ENCODE measurements at regions not wholly inside any gene's neighbourhood (a gene's known extent, or its start where the extent isn't known, plus 50 kb on each side); places are given as distances from the start of the nearest gene placed in this dataset.
A peak's percentile ranks its signal among the peaks of the same experiment; 100 is the strongest.

DNA sequence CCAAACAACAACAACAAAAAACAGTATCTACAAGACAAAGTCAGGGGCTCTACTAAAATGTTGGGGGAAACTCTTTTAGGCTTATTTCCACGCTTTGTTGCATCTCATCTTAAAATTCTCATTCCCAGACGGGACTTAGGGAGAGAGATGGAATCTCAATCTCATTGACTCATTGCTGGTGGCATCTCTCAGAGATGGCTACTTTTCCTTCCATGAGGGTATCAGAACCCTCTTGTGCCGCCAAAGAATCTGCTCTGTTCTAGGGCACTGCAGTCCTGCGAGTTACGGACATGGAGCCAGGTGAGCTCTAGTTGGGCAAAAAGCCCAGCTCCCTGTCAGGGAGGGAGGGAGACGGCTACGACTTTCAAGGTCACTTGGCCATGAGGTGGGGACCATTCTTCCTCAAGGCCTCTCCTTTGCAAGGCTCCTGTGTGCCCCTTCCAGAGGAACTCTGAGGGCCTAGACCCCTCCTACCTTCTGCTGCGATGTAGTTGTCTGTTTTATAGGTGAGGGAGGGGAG, 68.0 kb downstream of the MYCN start:
- H3K36me3 ChIP-seq (ENCODE audit: control insufficient read depth in 2 of 4, insufficient read depth in 4 of 4, low read length in 3 of 4): no peaks in the 10 kb centered on the region
- no peak overlapping the region for H3K14ac ChIP-seq (ENCODE audit: insufficient read length)
- 0 out of 2 replicates have a peak overlapping the region, but pooled peaks have one; percentile 1 for H2BK15ac ChIP-seq (ENCODE audit: low read length)
- H3K79me2 ChIP-seq (ENCODE audit: control insufficient read depth in 1 of 2, insufficient read depth in 2 of 2, low read length in 2 of 2): no peaks in the 10 kb centered on the region
- no peak overlapping the region for H2BK120ac ChIP-seq (replicated peaks; ENCODE audit: low read depth, low read length)
- no peaks in the 10 kb centered on the region; the same call in 1 of the 2 replicates for H3K23me2 ChIP-seq (ENCODE audit: low read depth, low read length)
- no peak overlapping the region for H3K23ac ChIP-seq (ENCODE audit: insufficient read length)
- H4K5ac ChIP-seq (ENCODE audit: insufficient read length, low read depth, low read length): no peak overlapping the region
- H3K4me1 ChIP-seq (replicated peaks in 1 of 4; ENCODE audit: control insufficient read depth in 3 of 4, insufficient read depth in 4 of 4, low read length in 3 of 4): peaks cover 9 to 14% (median 10%) of the 10 kb centered on the region in 4 experiments
- no peak overlapping the region for H4K91ac ChIP-seq (replicated peaks; ENCODE audit: insufficient read length, low read length)
- FAIRE-seq: no peak
- no peak overlapping the region for H3K9ac ChIP-seq (replicated peaks in 1 of 4; ENCODE audit: extremely low read depth in 1 of 4, low read depth in 3 of 4, low read length in 3 of 4)
- no peak overlapping the region for H2AFZ ChIP-seq (ENCODE audit: low read length)
- H2BK5ac ChIP-seq (ENCODE audit: low read depth, low read length): peak overlapping the region; percentile 44; the same call in 1 of the 2 replicates
- no peak overlapping the region for H2AK5ac ChIP-seq (ENCODE audit: low read depth, low read length)
- no peaks in the 10 kb centered on the region for H3K27me3 ChIP-seq (replicated peaks in 1 of 4; ENCODE audit: control insufficient read depth in 3 of 4, extremely low read depth in 1 of 4, insufficient read depth in 3 of 4, low read length in 3 of 4)
- no peaks in the 10 kb centered on the region for H4K20me1 ChIP-seq (replicated peaks in 1 of 2; ENCODE audit: control insufficient read depth in 1 of 2, insufficient read depth in 2 of 2, low read length in 2 of 2)
- no peak overlapping the region for H3K4me3 ChIP-seq (ENCODE audit: extremely low read depth in 1 of 4, insufficient read depth in 2 of 4, low read depth in 3 of 4, low read length in 4 of 4)
- H4K8ac ChIP-seq (ENCODE audit: extremely low read depth, insufficient read depth, low read length): no peak overlapping the region
- no peak overlapping the region for H3K4ac ChIP-seq (replicated peaks; ENCODE audit: insufficient read length, low read depth, low read length)
- CTCF ChIA-PET (ENCODE audit: partially characterized antibody): no interaction called here
- no peak for DNase-seq (ENCODE audit: low read depth in 1 of 2, low spot score in 2 of 2)
- POLR2A ChIA-PET (ENCODE audit: partially characterized antibody): no interaction called here
- H3K56ac ChIP-seq (replicated peaks; ENCODE audit: insufficient read length, low read depth, low read length): no peak overlapping the region
- H3K79me1 ChIP-seq (ENCODE audit: low read depth, low read length): no peaks in the 10 kb centered on the region
- 71% methylated on average over 8 of the region's 8 CpGs; no CpG with 5 or more reads in 1 of the 2 experiments for WGBS, 2 experiments (ENCODE audit: extremely low coverage in 1 of 2, insufficient coverage in 1 of 2, insufficient read length in 1 of 2, insufficient replicate concordance in 2 of 2, low coverage in 1 of 2, low lambda C conversion rate in 2 of 2, missing lambda C conversion rate in 1 of 2)
- H3K27ac ChIP-seq (ENCODE audit: low read depth, low read length): no peak overlapping the region
- no peak overlapping the region for H2BK20ac ChIP-seq (ENCODE audit: low read length)
- H2BK12ac ChIP-seq (ENCODE audit: low read depth, low read length): no peak overlapping the region
- H3K4me2 ChIP-seq (ENCODE audit: insufficient read depth in 1 of 2, low read depth in 2 of 2, low read length in 2 of 2): no peak overlapping the region
- H3K18ac ChIP-seq (ENCODE audit: extremely low read depth, low read length): no peak overlapping the region; the same call in 1 of the 2 replicates
- no peaks in the 10 kb centered on the region for H3K9me3 ChIP-seq (ENCODE audit: insufficient read depth in 2 of 2, low read depth in 1 of 2, low read length in 1 of 2)
- TF ChIP-seq, protein P1, sequence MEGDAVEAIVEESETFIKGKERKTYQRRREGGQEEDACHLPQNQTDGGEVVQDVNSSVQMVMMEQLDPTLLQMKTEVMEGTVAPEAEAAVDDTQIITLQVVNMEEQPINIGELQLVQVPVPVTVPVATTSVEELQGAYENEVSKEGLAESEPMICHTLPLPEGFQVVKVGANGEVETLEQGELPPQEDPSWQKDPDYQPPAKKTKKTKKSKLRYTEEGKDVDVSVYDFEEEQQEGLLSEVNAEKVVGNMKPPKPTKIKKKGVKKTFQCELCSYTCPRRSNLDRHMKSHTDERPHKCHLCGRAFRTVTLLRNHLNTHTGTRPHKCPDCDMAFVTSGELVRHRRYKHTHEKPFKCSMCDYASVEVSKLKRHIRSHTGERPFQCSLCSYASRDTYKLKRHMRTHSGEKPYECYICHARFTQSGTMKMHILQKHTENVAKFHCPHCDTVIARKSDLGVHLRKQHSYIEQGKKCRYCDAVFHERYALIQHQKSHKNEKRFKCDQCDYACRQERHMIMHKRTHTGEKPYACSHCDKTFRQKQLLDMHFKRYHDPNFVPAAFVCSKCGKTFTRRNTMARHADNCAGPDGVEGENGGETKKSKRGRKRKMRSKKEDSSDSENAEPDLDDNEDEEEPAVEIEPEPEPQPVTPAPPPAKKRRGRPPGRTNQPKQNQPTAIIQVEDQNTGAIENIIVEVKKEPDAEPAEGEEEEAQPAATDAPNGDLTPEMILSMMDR (IDR thresholded peaks at IDR 0.05; ENCODE audit: control extremely low read depth in 1 of 3, insufficient read depth in 1 of 3, low read depth in 1 of 3, low read length in 3 of 3): no peak
- TF ChIP-seq EP300 (IDR thresholded peaks at IDR 0.05; ENCODE audit: borderline replicate concordance in 1 of 2, low read depth in 2 of 2, low read length in 2 of 2) (no peak), SIN3A (conservative IDR thresholded peaks at IDR 0.05 in 1 of 2, IDR thresholded peaks at IDR 0.05 in 1 of 2; ENCODE audit: low read depth in 1 of 2, low read length in 2 of 2) (no peak), BACH1 (IDR thresholded peaks at IDR 0.05; ENCODE audit: low read length) (no peak), KDM1A (IDR thresholded peaks at IDR 0.05; ENCODE audit: borderline replicate concordance, low read length) (no peak), CEBPB (IDR thresholded peaks at IDR 0.05; ENCODE audit: low read depth, low read length) (no peak), TCF12 (IDR thresholded peaks at IDR 0.05; ENCODE audit: low read depth, low read length) (no peak)

Measured in H1 (cell line).